HUES6 (cell line): ENCODE measurements at regions not wholly inside any gene's neighbourhood (a gene's known extent, or its start where the extent isn't known, plus 50 kb on each side); places are given as distances from the start of the nearest gene placed in this dataset.
"Not testable (repeated sequence)": the region's sequence is repeated elsewhere in the genome, so short reads cannot be mapped to it uniquely, and the experiment has no call there.

Experiments
- H3K27ac ChIP-seq: 2 replicates; pipeline ENCODE4 v1.7.0; 2013; ENCODE audit warnings: low read depth, mild to moderate bottlenecking, low read length, inconsistent platforms
- H3K27me3 ChIP-seq: 2 replicates; pipeline ENCODE4 v1.6.1; 2013; ENCODE audit warnings: low read length; ENCODE audit not compliant: control insufficient read depth, insufficient read depth
- H3K36me3 ChIP-seq: 2 replicates; pipeline ENCODE4 v1.6.1; 2013; ENCODE audit warnings: low read length; ENCODE audit not compliant: control insufficient read depth, insufficient read depth
- H3K4me1 ChIP-seq: 2 replicates; pipeline ENCODE4 v1.6.1; 2013; ENCODE audit warnings: low read length; ENCODE audit not compliant: control insufficient read depth, insufficient read depth
- H3K4me3 ChIP-seq: 2 replicates; pipeline ENCODE4 v1.5.1; 2013; ENCODE audit warnings: low read depth, low read length
- H3K9ac ChIP-seq: one replicate; pipeline ENCODE4 v1.6.1; 2013; ENCODE audit warnings: mild to moderate bottlenecking, low read length
- H3K9me3 ChIP-seq: 2 replicates; pipeline ENCODE4 v1.6.1; 2013; ENCODE audit warnings: low read depth, low read length; ENCODE audit not compliant: control insufficient read depth, insufficient read depth

DNA sequence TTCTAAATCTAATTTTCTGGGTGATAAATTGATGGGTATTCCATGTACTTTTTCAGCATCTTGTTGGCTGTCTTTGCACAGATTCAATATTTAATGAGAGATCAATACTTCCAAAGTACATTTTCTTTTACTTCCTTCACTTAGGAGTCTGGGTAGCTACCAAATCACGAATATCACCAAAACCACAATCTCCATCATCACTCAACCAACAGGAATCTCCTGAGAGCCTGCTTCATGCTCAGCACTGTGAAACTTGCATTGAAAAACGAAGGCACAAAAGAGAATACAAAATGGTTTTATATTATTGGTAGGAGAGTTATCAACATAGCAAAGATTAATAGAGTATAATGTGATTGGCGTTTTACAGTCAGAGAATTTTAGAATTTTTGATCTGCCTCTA, 261.5 kb upstream of the DSEL start:
- no peaks in the 10 kb centered on the region for H3K36me3 ChIP-seq
- H3K4me3 ChIP-seq = no peak overlapping the region
- H3K27me3 ChIP-seq = no peaks in the 10 kb centered on the region
- no peak overlapping the region for H3K9ac ChIP-seq
- no peak overlapping the region for H3K27ac ChIP-seq
- no peaks in the 10 kb centered on the region for H3K9me3 ChIP-seq
- H3K4me1 ChIP-seq = no peaks in the 10 kb centered on the region

DNA sequence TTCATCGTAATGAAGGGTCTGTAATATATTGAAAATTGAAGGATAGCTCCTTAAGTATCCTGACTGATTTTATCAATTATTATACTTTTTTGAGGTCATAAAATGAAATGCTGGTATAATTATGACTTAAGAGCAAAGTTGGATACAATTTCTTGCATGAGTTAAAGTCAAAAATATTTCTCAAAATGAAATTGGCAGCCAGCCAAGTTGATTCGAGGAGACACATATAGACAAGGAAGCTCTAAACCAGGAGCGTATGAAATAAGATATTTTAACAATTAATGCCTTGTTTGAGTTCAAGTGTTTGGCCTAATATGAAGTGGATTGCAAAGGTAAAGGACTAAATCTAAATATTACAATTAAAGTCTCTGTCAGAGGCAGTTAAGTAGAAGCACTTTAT, 260.4 kb upstream of the DSEL start:
- Histone ChIP-seq H3K4me3 (no peak overlapping the region), H3K4me1 (no peaks in the 10 kb centered on the region), H3K27me3 (no peaks in the 10 kb centered on the region), H3K36me3 (no peaks in the 10 kb centered on the region), H3K9me3 (no peaks in the 10 kb centered on the region), H3K27ac (no peak overlapping the region), H3K9ac (no peak overlapping the region)

DNA sequence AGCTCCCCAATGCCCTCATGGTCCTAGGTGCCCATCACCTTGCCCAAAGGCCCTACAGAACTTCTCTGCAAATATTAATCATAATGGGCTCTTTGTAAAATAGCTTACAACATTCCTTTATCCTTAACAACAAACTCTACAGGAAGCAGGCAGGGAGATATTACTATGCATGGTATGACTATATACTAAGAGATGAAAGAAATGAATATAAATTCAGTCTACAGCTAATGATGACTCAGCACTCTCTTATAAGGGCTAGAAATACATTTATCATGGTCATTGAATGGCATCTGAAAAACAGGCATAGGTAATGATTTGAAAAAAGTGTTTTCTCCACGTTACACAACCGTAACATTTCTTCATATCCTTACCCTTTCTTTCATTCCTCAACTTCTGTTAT, 254.8 kb upstream of the DSEL start:
- H3K27ac ChIP-seq = no peak overlapping the region
- no peak overlapping the region for H3K9ac ChIP-seq
- H3K4me3 ChIP-seq = no peak overlapping the region
- no peaks in the 10 kb centered on the region for H3K36me3 ChIP-seq
- H3K4me1 ChIP-seq = no peaks in the 10 kb centered on the region
- no peaks in the 10 kb centered on the region for H3K9me3 ChIP-seq
- no peaks in the 10 kb centered on the region for H3K27me3 ChIP-seq

DNA sequence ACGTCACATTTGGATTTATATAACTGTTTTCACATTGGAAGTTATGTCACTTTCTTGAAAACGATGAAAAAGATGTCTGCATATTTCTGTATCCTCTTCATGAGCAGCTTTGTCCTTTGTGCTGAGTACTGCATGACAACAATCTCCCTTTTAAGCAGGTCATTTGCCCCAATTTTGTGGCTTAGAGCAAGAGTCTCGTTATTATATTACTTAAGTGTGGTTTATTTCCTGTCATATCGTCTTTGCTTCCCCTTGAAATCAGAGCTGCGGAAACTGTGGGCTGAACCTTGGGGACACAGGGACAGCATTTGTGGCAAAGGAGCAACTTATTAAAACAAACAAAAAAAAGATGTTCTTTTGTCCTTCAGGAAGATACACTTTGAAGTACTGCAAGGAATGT, 254.0 kb upstream of the DSEL start:
- Histone ChIP-seq H3K27ac (no peak overlapping the region), H3K27me3 (no peaks in the 10 kb centered on the region), H3K4me3 (no peak overlapping the region), H3K36me3 (no peaks in the 10 kb centered on the region), H3K9ac (no peak overlapping the region), H3K9me3 (no peaks in the 10 kb centered on the region), H3K4me1 (no peaks in the 10 kb centered on the region)

DNA sequence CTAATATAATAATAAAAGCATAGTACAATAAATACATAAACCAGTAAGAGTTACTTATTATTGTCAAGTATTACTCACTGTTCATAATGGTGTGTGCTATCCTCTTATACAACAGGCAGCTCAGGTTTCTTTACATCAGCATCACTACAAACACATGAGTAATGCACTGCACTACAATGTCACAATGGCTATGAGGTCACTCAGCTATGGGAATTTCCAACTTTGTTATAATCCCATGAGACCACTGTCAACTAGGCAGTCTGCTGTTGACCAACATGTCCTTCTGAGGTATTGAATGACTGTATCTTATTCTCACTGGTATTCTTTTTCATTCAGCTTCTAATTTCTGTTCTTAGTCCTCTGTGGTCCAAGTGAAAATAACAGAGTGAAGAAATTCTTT, 250.4 kb upstream of the DSEL start:
- H3K4me1 ChIP-seq = no peaks in the 10 kb centered on the region
- no peaks in the 10 kb centered on the region for H3K27me3 ChIP-seq
- no peak overlapping the region for H3K9ac ChIP-seq
- H3K36me3 ChIP-seq = no peaks in the 10 kb centered on the region
- H3K27ac ChIP-seq = no peak overlapping the region
- H3K4me3 ChIP-seq = no peak overlapping the region
- H3K9me3 ChIP-seq = no peaks in the 10 kb centered on the region

DNA sequence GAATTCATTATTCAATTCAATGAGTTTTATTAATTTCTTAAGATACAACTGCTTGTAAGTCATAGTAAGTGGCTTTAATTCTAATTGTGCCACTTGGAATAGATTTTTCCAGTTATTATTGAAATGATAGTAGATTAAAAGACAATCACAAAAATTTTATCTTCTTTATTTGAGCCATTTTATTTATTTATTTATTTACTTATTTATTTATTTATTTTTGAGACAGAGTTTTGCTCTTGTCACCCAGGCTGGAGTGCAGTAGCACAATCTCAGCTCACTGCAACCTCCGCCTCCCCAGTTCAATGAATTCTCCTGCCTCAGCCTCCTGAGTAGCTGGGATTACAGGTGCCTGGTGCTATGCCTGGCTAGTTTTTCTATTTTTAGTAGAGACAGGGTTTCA, 235.7 kb upstream of the DSEL start:
- H3K4me1 ChIP-seq, H3K27ac ChIP-seq, H3K4me3 ChIP-seq, H3K9me3 ChIP-seq, H3K9ac ChIP-seq, H3K36me3 ChIP-seq, H3K27me3 ChIP-seq: not testable (repeated sequence)

DNA sequence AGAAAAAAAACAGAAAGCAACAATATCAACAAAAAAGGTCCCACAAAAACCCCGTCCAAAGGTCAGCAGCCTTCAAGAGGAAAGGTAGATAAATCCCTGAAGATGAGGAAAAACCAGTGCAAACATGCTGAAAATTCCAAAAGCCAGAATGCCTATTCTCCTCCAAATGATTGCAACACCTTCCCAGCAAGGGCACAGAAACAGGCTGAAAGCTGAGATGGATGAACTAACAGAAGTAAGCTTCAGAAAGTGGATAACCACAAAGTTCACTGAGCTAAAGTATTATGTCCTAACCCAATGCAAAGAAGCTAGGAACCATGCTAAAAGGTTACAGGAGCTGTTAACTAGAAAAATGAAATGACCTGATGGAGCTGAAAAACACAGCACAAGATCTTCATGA, 226.4 kb upstream of the DSEL start:
- Histone ChIP-seq H3K27me3 (no peaks in the 10 kb centered on the region), H3K4me1 (no peaks in the 10 kb centered on the region), H3K9me3 (peaks cover 5% of the 10 kb centered on the region; the same call in 1 of the 2 replicates), H3K4me3 (no peak overlapping the region), H3K27ac (no peak overlapping the region), H3K36me3 (no peaks in the 10 kb centered on the region), H3K9ac (no peak overlapping the region)

DNA sequence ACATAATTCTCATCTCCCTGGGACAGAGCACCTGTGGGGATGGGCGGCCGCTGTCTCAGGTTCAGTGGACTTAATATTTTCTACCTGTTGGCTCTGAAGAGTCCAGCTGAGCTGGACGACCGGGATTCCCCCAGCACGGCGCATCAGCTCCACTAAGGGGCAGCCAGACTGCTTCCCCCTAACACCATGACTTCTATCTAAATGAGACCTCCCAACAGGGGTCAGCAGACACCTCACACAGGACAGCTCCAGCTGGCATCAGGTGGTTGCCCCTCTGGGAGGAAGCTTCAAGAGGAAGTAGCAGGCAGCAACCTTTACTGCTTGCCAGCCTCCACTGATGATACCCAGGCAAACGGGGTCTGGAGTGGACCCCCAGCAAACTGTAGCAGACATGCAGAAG, 226.0 kb upstream of the DSEL start:
- H3K36me3 ChIP-seq = no peaks in the 10 kb centered on the region

DNA sequence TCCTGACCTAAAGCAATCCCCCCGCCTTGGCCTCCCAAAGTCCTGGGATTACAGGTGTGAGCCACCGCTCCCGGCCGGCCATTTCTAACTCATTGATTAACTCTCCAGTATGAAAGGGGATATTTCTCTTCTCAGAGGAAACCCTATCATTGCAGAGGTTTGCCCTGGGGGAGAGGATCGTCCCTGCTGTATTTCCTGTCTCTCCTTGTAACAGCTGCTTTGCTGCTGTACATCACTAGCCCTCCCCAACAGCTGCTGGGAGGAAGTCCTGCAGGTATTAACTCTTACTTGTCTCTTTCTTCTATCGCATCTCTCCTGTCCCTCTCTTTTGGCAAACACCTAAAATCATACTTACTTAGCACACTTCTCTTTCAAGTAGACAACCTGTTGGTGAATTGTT, 219.0 kb upstream of the DSEL start:
- H3K4me1 ChIP-seq = no peaks in the 10 kb centered on the region
- no peak overlapping the region for H3K9ac ChIP-seq
- no peak overlapping the region for H3K4me3 ChIP-seq
- H3K36me3 ChIP-seq = no peaks in the 10 kb centered on the region
- no peaks in the 10 kb centered on the region for H3K27me3 ChIP-seq
- H3K27ac ChIP-seq = no peak overlapping the region
- no peaks in the 10 kb centered on the region for H3K9me3 ChIP-seq

More for the DNA sequence above, 226.0 kb upstream of the DSEL start:
- H3K9me3 ChIP-seq = peaks cover 5% of the 10 kb centered on the region; the same call in 1 of the 2 replicates
- H3K27ac ChIP-seq = no peak overlapping the region
- H3K27me3 ChIP-seq = no peaks in the 10 kb centered on the region
- H3K9ac ChIP-seq = no peak overlapping the region
- H3K4me1 ChIP-seq = no peaks in the 10 kb centered on the region
- no peak overlapping the region for H3K4me3 ChIP-seq

DNA sequence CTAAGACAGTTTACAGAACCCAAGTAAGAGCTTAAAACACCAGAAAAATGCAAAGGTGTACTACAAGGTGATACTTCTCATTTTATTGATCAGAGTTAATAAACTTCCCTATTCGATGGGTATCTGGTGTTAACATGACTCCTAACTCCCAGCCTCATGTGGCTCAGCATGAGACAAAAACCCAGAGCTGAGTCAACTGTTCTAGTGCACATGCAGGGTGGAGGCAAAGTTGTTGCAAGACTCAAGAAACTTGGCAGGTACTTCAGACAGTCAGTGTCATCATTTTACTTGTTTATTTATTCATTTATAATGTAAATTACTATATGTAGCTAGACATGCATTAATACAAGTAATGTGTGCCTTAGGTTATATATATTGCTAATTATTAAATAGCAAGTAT, 216.6 kb upstream of the DSEL start:
- Histone ChIP-seq H3K27ac (no peak overlapping the region), H3K9ac (no peak overlapping the region), H3K4me1 (no peaks in the 10 kb centered on the region), H3K4me3 (no peak overlapping the region), H3K27me3 (no peaks in the 10 kb centered on the region), H3K9me3 (no peaks in the 10 kb centered on the region), H3K36me3 (no peaks in the 10 kb centered on the region)

DNA sequence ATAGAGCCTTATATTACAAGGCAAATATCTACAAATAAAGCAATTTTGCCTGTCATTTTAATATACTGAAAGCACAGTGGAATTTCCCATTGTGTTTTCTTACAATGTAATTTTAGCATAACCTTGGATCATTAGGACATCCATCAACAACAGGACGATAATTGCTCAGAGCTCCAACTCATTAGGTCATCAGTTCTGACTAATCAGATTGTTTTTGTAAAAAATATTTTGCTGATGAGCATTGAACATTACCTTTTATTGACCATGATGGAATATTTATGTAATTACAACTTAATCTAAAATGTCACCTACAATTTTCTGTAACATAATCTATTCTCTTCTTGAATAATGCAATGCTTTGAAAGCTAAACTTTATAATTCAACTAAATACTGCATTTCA, 215.3 kb upstream of the DSEL start:
- H3K9me3 ChIP-seq = no peaks in the 10 kb centered on the region
- H3K4me1 ChIP-seq = no peaks in the 10 kb centered on the region

DNA sequence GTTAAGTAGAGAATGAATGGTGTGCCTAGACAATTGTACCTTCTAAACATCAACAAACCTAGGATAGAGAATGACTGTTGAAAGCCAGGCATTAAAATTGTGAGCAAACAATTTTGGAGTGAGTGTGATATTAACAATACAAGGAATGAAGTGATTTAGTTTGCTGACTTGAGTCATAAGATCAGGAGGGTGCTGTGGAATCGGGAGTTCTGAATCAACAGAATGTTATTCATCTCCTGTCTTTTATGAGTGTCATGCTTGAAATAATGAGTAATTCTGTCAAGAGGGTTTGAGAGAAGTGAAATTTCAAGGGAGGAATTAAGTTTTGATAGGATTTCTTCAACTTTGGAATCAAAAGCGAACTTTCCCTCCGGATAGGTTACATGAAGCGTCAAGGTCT, 214.4 kb upstream of the DSEL start:
- H3K27ac ChIP-seq = no peak overlapping the region
- H3K36me3 ChIP-seq = no peaks in the 10 kb centered on the region
- H3K4me3 ChIP-seq = no peak overlapping the region
- no peak overlapping the region for H3K9ac ChIP-seq
- H3K9me3 ChIP-seq = no peaks in the 10 kb centered on the region
- no peaks in the 10 kb centered on the region for H3K27me3 ChIP-seq
- no peaks in the 10 kb centered on the region for H3K4me1 ChIP-seq

More for the DNA sequence above, 215.3 kb upstream of the DSEL start:
- Histone ChIP-seq H3K4me3 (no peak overlapping the region), H3K27ac (no peak overlapping the region), H3K27me3 (no peaks in the 10 kb centered on the region), H3K9ac (no peak overlapping the region), H3K36me3 (no peaks in the 10 kb centered on the region)
